GM23338 (cell line): ENCODE measurements at regions not wholly inside any gene's neighbourhood (a gene's known extent, or its start where the extent isn't known, plus 50 kb on each side); places are given as distances from the start of the nearest gene placed in this dataset.

Experiments
- CREB1 ChIP-seq: fragments of 250-450 bp; sonication (Bioruptor Pico); IDR thresholded peaks from 2 replicates; pipeline ENCODE4 v1.5.0; 2020; ENCODE audit warnings: low read depth, mild to moderate bottlenecking, moderate library complexity
- ETS1 ChIP-seq: IDR thresholded peaks from 2 replicates; pipeline ENCODE4 v1.6.1; 2016; ENCODE audit warnings: antibody characterized with exemption
- EZH2 ChIP-seq: fragments of 200-600 bp; sonication (generic); IDR thresholded peaks from one replicate; pipeline ENCODE4 v1.8.0; 2017; ENCODE audit warnings: antibody characterized with exemption, mild to moderate bottlenecking, low read depth; ENCODE audit not compliant: unreplicated experiment
- EZH2phosphoT487 ChIP-seq: fragments of 200-600 bp; sonication (generic); IDR thresholded peaks from one replicate; pipeline ENCODE4 v1.8.1; 2018; ENCODE audit warnings: antibody characterized with exemption; ENCODE audit not compliant: unreplicated experiment
- JUNB ChIP-seq: IDR thresholded peaks from one replicate; pipeline ENCODE4 v1.6.1; 2016; ENCODE audit warnings: antibody characterized with exemption; ENCODE audit not compliant: unreplicated experiment
- NANOG ChIP-seq: IDR thresholded peaks from 2 replicates; pipeline ENCODE4 v1.6.1; 2016; ENCODE audit warnings: antibody characterized with exemption, borderline replicate concordance
- POLR2AphosphoS5 ChIP-seq: IDR thresholded peaks from 2 replicates; pipeline ENCODE4 v1.6.1; 2016; ENCODE audit warnings: antibody characterized with exemption, low read depth
- REST ChIP-seq: IDR thresholded peaks from one replicate; pipeline ENCODE4 v1.6.1; 2018; ENCODE audit warnings: antibody characterized with exemption; ENCODE audit not compliant: unreplicated experiment
- STAT1 ChIP-seq: IDR thresholded peaks from one replicate; pipeline ENCODE4 v1.6.1; 2016; ENCODE audit warnings: antibody characterized with exemption; ENCODE audit not compliant: unreplicated experiment
- ZNF114 ChIP-seq: fragments of 250-450 bp; sonication (Bioruptor Pico); IDR thresholded peaks from 2 replicates; pipeline ENCODE4 v1.5.0; 2020; ENCODE audit warnings: mild to moderate bottlenecking, moderate library complexity
- ZNF331 ChIP-seq: fragments of 250-450 bp; sonication (Bioruptor Pico); IDR thresholded peaks from 2 replicates; pipeline ENCODE4 v1.5.0; 2020; ENCODE audit warnings: low read depth, mild to moderate bottlenecking, moderate library complexity
- ZNF462 ChIP-seq: fragments of 250-450 bp; sonication (Bioruptor Pico); IDR thresholded peaks from 2 replicates; pipeline ENCODE4 v1.5.0; 2020; ENCODE audit warnings: mild to moderate bottlenecking, moderate library complexity
- TF ChIP-seq, protein P1 (sequence below), 2 experiments: fragments of 200-600 bp in 1 of 2; sonication (generic) in 1 of 2; conservative IDR thresholded peaks; 2 replicates each; pipeline versions ENCODE4 v1.5.1 to v1.6.1; 2016 to 2017; ENCODE audit warnings: antibody characterized with exemption in 2 of 2, low read depth in 2 of 2, mild to moderate bottlenecking in 2 of 2, moderate library complexity in 1 of 2

DNA sequence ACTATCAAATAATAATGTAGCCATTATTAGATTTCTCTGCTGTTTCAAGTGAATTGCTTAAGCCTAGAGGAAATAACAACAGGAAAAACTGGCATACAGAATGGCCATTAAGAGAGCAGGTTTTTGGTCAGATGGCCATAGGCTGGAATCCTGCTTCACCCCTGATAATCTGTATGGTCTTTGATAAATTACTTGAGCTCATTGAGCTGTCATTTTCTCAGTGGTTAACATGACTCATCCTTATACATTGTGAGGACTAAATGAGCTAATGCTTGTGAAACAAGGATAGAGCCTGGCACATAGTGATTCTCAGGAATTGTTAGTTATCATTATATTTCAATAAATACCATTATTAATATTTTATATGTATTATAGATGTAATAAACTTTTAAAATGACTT, 516.5 kb downstream of the KIF4B start:
- TF ChIP-seq, protein P1, sequence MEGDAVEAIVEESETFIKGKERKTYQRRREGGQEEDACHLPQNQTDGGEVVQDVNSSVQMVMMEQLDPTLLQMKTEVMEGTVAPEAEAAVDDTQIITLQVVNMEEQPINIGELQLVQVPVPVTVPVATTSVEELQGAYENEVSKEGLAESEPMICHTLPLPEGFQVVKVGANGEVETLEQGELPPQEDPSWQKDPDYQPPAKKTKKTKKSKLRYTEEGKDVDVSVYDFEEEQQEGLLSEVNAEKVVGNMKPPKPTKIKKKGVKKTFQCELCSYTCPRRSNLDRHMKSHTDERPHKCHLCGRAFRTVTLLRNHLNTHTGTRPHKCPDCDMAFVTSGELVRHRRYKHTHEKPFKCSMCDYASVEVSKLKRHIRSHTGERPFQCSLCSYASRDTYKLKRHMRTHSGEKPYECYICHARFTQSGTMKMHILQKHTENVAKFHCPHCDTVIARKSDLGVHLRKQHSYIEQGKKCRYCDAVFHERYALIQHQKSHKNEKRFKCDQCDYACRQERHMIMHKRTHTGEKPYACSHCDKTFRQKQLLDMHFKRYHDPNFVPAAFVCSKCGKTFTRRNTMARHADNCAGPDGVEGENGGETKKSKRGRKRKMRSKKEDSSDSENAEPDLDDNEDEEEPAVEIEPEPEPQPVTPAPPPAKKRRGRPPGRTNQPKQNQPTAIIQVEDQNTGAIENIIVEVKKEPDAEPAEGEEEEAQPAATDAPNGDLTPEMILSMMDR (conservative IDR thresholded peaks at IDR 0.05; ENCODE audit: low read depth in 2 of 2): no peak
- no peak for TF ChIP-seq REST
- no peak for TF ChIP-seq POLR2AphosphoS5
- no peak for TF ChIP-seq EZH2phosphoT487
- no peak for TF ChIP-seq ZNF114 (CRISPR knock-in tag)
- TF ChIP-seq EZH2: no peak
- TF ChIP-seq CREB1 (CRISPR knock-in tag): no peak
- TF ChIP-seq JUNB: no peak
- TF ChIP-seq ETS1: no peak
- no peak for TF ChIP-seq ZNF331 (CRISPR knock-in tag)
- TF ChIP-seq STAT1: no peak
- TF ChIP-seq ZNF462 (CRISPR knock-in tag): no peak
- no peak for TF ChIP-seq NANOG
